Liver (tissue), 7 donors: ENCODE measurements at regions not wholly inside any gene's neighbourhood (a gene's known extent, or its start where the extent isn't known, plus 50 kb on each side); places are given as distances from the start of the nearest gene placed in this dataset.

Source experiments
- DNase-seq: peaks from one replicate; pipeline ENCODE4 v3.0.0-alpha.2; 2017; ENCODE audit warnings: low spot score
- H3K27ac ChIP-seq, 2 donors: one replicate each; pipeline ENCODE4 v1.7.0; 2013; ENCODE audit warnings: inconsistent platforms in 2 of 2, low read length in 2 of 2, control low read depth in 1 of 2, low read depth in 1 of 2, mild to moderate bottlenecking in 1 of 2
- H3K27me3 ChIP-seq, 4 donors: one replicate each; pipeline versions ENCODE4 v1.6.1 to v1.7.0; 2013; ENCODE audit warnings: low read length in 3 of 4, inconsistent platforms in 1 of 4, mild to moderate bottlenecking in 1 of 4, moderate library complexity in 1 of 4; ENCODE audit not compliant: control insufficient read depth in 4 of 4, insufficient read depth in 4 of 4
- H3K36me3 ChIP-seq, 4 donors: one replicate each; pipeline versions ENCODE4 v1.6.1 to v1.7.0; 2013; ENCODE audit warnings: low read length in 3 of 4, mild to moderate bottlenecking in 3 of 4, low read depth in 1 of 4, moderate library complexity in 1 of 4; ENCODE audit not compliant: control insufficient read depth in 4 of 4, insufficient read depth in 3 of 4
- H3K4me1 ChIP-seq, 4 donors: one replicate each; pipeline versions ENCODE4 v1.6.1 to v1.7.0; 2013; ENCODE audit warnings: low read length in 3 of 4, mild to moderate bottlenecking in 3 of 4, moderate library complexity in 1 of 4; ENCODE audit not compliant: control insufficient read depth in 4 of 4, insufficient read depth in 4 of 4
- H3K4me3 ChIP-seq, 3 donors: one replicate each; pipeline versions ENCODE4 v1.6.1 to v1.7.0; 2013; ENCODE audit warnings: low read length in 3 of 3, control low read depth in 1 of 3, low read depth in 1 of 3, mild to moderate bottlenecking in 1 of 3
- H3K9ac ChIP-seq, 2 donors: one replicate each; pipeline ENCODE4 v1.7.0; 2013; ENCODE audit warnings: low read length in 2 of 2, mild to moderate bottlenecking in 2 of 2, moderate library complexity in 2 of 2, control low read depth in 1 of 2, low read depth in 1 of 2
- H3K9me3 ChIP-seq, 4 donors: one replicate each; pipeline versions ENCODE4 v1.6.1 to v1.7.0; 2013; ENCODE audit warnings: low read length in 3 of 4; ENCODE audit not compliant: control insufficient read depth in 4 of 4
- EGR1 ChIP-seq, 2 donors: IDR thresholded peaks; 2 replicates each; pipeline ENCODE4 v1.6.1; 2016 to 2018; ENCODE audit warnings: antibody characterized with exemption in 2 of 2, low read depth in 2 of 2
- FOXA1 ChIP-seq: IDR thresholded peaks from 2 replicates; pipeline ENCODE4 v1.6.1; 2016; ENCODE audit warnings: antibody characterized with exemption
- GABPA ChIP-seq, 2 donors: IDR thresholded peaks in 1 of 2; conservative IDR thresholded peaks in 1 of 2; 2 replicates each; pipeline ENCODE4 v1.6.1; 2016; ENCODE audit warnings: antibody characterized with exemption in 2 of 2, mild to moderate bottlenecking in 1 of 2, moderate library complexity in 1 of 2
- HNF4A ChIP-seq, 2 donors: conservative IDR thresholded peaks; 2 replicates each; pipeline ENCODE4 v1.6.1; 2016; ENCODE audit warnings: antibody characterized with exemption in 2 of 2, mild to moderate bottlenecking in 2 of 2
- HNF4G ChIP-seq: IDR thresholded peaks from 2 replicates; pipeline ENCODE4 v1.6.1; 2016; ENCODE audit warnings: antibody characterized with exemption
- NR2F2 ChIP-seq: IDR thresholded peaks from 2 replicates; pipeline ENCODE4 v1.6.1; 2016; ENCODE audit warnings: antibody characterized with exemption
- SP1 ChIP-seq: IDR thresholded peaks from 2 replicates; pipeline ENCODE4 v1.6.1; 2018; ENCODE audit warnings: antibody characterized with exemption, mild to moderate bottlenecking
- WGBS: extraction: QIAGEN DNeasy Blood & Tissue Kit; methylation state at CpG from one replicate; pipeline ENCODE4 v1.1.7; 2013; 5-methylcytosine and 5-hydroxymethylcytosine counted together
- TF ChIP-seq, protein P1 (sequence below): IDR thresholded peaks from 2 replicates; pipeline ENCODE4 v1.6.1; 2016; ENCODE audit warnings: antibody characterized with exemption
- TF ChIP-seq, protein P2 (sequence below): IDR thresholded peaks from 2 replicates; pipeline ENCODE4 v1.6.1; 2016; ENCODE audit warnings: antibody characterized with exemption
- TF ChIP-seq, protein P3 (sequence below): IDR thresholded peaks from 2 replicates; pipeline ENCODE4 v1.6.1; 2016; ENCODE audit warnings: antibody characterized with exemption
- donor health status: healthy.
- donor health status: healthy.
- donor health status: healthy.
- donor health status: healthy.

DNA sequence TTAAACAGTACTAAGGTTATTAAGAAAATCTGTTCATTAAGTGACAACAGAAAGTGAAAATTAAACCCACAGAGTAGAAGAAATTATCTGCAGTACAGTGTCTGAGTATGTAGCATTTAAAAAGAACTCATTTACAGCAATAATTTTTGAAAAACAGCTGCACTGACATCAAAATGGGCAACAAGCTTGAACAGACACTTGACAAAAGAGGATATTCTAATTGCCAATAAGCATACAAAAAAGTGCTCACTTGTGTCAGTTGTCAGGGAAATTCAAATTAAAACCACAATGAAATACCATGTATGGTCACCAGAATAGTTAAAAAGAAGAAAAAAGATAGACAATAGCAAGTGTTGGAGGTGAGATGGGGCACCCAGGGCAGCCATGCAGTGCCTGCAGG is 93.3 kb upstream of the LINC01488 start:
- DNase-seq = no peak
- Histone ChIP-seq H3K27ac (no peak overlapping the region), H3K9ac (no peak overlapping the region), H3K27me3 (no peaks in the 10 kb centered on the region), H3K4me3 (no peak overlapping the region), H3K4me1 (no peaks in the 10 kb centered on the region), H3K9me3 (peaks cover 1 to 11% (median 5%) of the 10 kb centered on the region in 4 donors), H3K36me3 (no peaks in the 10 kb centered on the region)
- TF ChIP-seq FOXA1 (no peak), SP1 (no peak), HNF4A (conservative IDR thresholded peaks at IDR 0.05) (no peak), EGR1 (IDR thresholded peaks at IDR 0.05; ENCODE audit: low read depth in 2 of 2) (no peak)
- TF ChIP-seq, protein P1, sequence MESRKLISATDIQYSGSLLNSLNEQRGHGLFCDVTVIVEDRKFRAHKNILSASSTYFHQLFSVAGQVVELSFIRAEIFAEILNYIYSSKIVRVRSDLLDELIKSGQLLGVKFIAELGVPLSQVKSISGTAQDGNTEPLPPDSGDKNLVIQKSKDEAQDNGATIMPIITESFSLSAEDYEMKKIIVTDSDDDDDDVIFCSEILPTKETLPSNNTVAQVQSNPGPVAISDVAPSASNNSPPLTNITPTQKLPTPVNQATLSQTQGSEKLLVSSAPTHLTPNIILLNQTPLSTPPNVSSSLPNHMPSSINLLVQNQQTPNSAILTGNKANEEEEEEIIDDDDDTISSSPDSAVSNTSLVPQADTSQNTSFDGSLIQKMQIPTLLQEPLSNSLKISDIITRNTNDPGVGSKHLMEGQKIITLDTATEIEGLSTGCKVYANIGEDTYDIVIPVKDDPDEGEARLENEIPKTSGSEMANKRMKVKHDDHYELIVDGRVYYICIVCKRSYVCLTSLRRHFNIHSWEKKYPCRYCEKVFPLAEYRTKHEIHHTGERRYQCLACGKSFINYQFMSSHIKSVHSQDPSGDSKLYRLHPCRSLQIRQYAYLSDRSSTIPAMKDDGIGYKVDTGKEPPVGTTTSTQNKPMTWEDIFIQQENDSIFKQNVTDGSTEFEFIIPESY = no peak
- TF ChIP-seq, protein P2, sequence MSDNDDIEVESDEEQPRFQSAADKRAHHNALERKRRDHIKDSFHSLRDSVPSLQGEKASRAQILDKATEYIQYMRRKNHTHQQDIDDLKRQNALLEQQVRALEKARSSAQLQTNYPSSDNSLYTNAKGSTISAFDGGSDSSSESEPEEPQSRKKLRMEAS = no peak

DNA sequence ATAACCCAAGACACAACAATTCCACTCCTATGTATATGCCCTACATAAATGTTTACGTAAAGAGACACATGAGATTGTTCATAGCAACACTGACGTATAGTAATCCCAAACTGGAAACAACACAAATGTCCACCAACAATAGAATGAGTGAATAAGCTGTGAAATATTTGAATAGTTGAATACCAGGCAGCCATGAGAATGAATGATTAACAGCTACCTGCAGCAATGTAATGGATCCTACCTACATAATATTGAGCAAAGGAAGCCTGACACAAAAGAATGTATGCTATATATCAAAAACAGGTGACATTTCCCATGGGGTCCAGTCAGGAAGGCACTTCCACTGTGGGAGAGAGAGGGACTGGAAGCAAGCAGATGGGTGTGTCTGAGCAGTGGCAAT is 92.8 kb upstream of the LINC01488 start:
- Histone ChIP-seq H3K9ac (no peak overlapping the region), H3K4me1 (no peaks in the 10 kb centered on the region), H3K9me3 (peaks cover 1 to 11% (median 5%) of the 10 kb centered on the region in 4 donors), H3K27ac (no peak overlapping the region), H3K36me3 (no peaks in the 10 kb centered on the region), H3K4me3 (no peak overlapping the region), H3K27me3 (no peaks in the 10 kb centered on the region)
- TF ChIP-seq, protein P3, sequence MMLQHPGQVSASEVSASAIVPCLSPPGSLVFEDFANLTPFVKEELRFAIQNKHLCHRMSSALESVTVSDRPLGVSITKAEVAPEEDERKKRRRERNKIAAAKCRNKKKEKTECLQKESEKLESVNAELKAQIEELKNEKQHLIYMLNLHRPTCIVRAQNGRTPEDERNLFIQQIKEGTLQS = no peak
- TF ChIP-seq HNF4G = no peak
- no peak for DNase-seq
- WGBS = 49% methylated on average over 2 of the region's 2 CpGs

DNA sequence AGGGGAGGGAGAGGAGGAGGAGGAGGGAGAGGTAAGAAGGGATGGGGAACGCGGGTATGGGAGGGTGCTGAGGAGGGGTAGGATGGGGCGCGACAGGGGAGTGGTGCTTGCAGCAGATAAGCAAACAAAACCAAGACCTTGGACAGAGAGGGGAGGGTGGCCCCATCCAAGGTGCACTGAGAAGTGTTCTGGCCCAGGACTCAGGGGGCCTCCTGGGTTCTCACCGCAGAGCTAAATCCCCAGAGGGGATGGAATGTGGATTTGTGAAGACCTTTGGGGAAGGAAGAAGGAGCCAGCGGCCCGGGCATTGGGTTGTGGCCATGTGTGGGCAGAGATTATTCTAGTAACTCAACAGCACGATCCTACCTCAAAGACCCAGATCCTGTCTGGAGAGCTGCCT is 90.9 kb upstream of the LINC01488 start:
- H3K36me3 ChIP-seq = no peaks in the 10 kb centered on the region
- no peak overlapping the region for H3K9ac ChIP-seq
- TF ChIP-seq NR2F2 = no peak
- no peak for DNase-seq
- no peaks in the 10 kb centered on the region for H3K27me3 ChIP-seq
- H3K4me1 ChIP-seq = peaks cover 0 to 10% (median under 1%) of the 10 kb centered on the region in 4 donors
- no peak overlapping the region for H3K4me3 ChIP-seq
- WGBS = 76% methylated on average over 8 of the region's 8 CpGs
- H3K9me3 ChIP-seq = peaks cover 1 to 11% (median 5%) of the 10 kb centered on the region in 4 donors
- H3K27ac ChIP-seq = no peak overlapping the region

DNA sequence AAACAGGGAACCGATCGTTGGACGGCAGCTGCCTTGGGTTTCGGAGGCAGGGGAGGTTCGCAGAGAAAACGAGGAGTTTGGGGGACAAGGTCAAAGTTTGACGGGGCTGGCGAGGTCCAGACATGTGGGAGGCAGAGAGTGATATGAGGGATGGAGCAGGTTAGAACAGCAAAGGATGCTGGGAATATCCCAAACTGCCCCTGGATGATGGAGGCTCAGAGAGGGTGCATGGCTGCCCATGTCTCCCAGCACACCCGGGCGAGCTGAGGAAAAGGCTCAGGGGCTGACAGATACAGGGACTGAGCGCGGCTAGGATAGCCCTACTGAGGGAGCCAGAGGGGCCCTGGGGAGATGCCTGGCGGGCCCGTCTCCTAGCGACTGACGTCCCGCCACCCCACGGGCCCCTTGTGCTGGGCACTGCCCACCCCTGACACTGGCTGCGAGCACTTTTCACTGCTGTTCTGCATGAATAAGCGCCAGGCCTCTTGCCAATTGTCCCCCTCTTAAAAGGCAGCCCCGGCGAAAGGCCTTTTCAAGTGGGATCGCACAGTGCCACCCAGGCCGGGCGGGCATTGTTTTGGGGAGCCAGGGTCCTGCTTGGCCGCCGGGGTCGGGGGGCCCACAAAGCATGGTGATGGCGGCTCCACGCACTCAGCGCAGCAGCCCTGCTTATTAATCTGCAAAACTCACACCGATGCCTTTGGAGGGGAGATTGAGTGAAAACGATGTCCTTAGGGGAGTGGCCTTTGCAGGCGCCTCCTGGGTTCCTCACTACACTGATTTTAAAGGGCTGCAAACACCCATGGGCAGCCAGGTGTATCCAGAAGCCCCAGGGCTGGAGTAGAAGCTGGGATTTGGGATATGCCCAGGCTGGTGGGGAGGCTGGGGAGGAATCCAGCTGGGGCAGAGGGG is 90.0 kb upstream of the LINC01488 start:
- WGBS = 93% methylated on average over 34 of the region's 34 CpGs
- Histone ChIP-seq H3K9me3 (peaks cover 1 to 11% (median 5%) of the 10 kb centered on the region in 4 donors), H3K9ac (no peak overlapping the region), H3K27ac (no peak overlapping the region), H3K27me3 (no peaks in the 10 kb centered on the region), H3K4me3 (no peak overlapping the region), H3K4me1 (peaks cover 3 to 19% (median 7%) of the 10 kb centered on the region in 4 donors), H3K36me3 (no peaks in the 10 kb centered on the region)
- DNase-seq = no peak
- no peak for TF ChIP-seq GABPA (IDR thresholded peaks at IDR 0.05 in 1 of 2, conservative IDR thresholded peaks at IDR 0.05 in 1 of 2)
